ENCODE measurements at regions not wholly inside any gene's neighbourhood (a gene's known extent, or its start where the extent isn't known, plus 50 kb on each side); places are given as distances from the start of the nearest gene placed in this dataset.
A peak's percentile ranks its signal among the peaks of the same experiment; 100 is the strongest.

DNA sequence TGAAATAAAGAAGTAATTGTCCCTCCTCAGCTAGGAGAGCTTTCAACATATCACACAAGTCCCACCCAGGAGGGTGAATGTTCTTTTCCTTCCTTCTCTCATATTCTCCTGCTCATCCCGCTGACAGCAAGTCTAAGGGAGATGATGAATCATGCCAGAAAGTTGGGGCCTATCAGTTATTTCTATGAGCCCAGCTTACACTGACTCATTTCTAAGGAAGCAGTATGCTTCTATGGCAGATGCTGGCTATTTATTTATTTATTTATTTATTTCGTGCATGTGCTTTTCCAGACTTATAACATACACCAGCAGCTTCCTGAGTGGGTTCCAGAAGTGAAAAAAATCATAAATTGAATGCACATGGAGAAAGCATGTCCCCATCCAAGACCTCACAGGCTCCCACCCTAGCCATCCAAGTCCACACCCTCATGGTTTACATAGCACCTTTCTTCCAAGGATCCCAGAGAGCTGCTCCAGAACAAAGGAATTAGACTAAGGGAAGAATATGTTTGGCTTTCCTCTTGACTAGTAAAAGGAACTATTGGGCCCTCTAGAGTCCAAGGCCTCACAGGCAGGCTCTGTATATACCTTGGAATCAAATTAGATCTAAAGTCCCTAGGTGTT, 1074.2 kb upstream of the ZEB2 start:
- Histone ChIP-seq H3K36me3 (ENCODE audit: insufficient read depth, low read length, poor library complexity, severe bottlenecking) (no peaks in the 10 kb centered on the region), H3K4me3 (ENCODE audit: low read depth, low read length, poor library complexity, severe bottlenecking) (no peak overlapping the region), H3K9me3 (ENCODE audit: low read depth, low read length, poor library complexity, severe bottlenecking) (no peaks in the 10 kb centered on the region), H3K27me3 (replicated peaks; ENCODE audit: insufficient read depth, low read depth, low read length, poor library complexity) (no peaks in the 10 kb centered on the region), H3K27ac (ENCODE audit: low read depth, low read length, poor library complexity, severe bottlenecking) (peak overlapping the region; percentile 1), H3K4me1 (ENCODE audit: insufficient read depth, low read length, poor library complexity, severe bottlenecking) (peaks cover 46% of the 10 kb centered on the region)
- ChIA-PET CTCF (no interaction called here), POLR2A (ENCODE audit: low non-redundant PET) (no interaction called here)
- BruUV-seq (replicated peaks): no TSS peak
- DNase-seq (ENCODE audit: low spot score): peak; percentile 66
- intact Hi-C loops (cut with micrococcal nuclease; ENCODE audit: unreplicated experiment): no loop called here
- TF ChIP-seq, protein P1, sequence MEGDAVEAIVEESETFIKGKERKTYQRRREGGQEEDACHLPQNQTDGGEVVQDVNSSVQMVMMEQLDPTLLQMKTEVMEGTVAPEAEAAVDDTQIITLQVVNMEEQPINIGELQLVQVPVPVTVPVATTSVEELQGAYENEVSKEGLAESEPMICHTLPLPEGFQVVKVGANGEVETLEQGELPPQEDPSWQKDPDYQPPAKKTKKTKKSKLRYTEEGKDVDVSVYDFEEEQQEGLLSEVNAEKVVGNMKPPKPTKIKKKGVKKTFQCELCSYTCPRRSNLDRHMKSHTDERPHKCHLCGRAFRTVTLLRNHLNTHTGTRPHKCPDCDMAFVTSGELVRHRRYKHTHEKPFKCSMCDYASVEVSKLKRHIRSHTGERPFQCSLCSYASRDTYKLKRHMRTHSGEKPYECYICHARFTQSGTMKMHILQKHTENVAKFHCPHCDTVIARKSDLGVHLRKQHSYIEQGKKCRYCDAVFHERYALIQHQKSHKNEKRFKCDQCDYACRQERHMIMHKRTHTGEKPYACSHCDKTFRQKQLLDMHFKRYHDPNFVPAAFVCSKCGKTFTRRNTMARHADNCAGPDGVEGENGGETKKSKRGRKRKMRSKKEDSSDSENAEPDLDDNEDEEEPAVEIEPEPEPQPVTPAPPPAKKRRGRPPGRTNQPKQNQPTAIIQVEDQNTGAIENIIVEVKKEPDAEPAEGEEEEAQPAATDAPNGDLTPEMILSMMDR (conservative IDR thresholded peaks at IDR 0.05; ENCODE audit: low read depth, low read length): peak; percentile 36
- no peak for TF ChIP-seq EZH2 (IDR thresholded peaks at IDR 0.05; ENCODE audit: borderline replicate concordance, low read depth, low read length, poor library complexity, severe bottlenecking)

DNA sequence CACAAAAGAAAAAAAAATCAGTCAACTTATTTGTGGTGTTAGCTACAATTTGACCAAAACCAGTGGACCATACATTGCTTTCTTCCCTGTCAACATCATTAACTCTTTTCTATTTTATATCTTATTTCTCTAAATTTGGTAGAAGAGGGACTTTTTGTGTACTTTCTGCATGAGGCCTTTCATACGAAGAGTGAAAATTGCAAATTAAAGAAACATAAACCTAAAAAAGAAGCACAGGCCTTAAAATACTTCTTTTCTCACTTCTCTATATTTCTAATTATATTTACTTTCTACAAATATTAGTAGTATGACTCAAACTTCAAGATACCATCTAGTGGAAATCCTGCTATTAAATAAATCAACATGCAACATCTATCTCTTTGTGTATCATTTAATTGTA, 1073.4 kb upstream of the ZEB2 start:
- CTCF ChIA-PET: no interaction called here
- Histone ChIP-seq H3K27me3 (replicated peaks; ENCODE audit: insufficient read depth, low read depth, low read length, poor library complexity) (no peaks in the 10 kb centered on the region), H3K4me3 (ENCODE audit: low read depth, low read length, poor library complexity, severe bottlenecking) (no peak overlapping the region), H3K27ac (ENCODE audit: low read depth, low read length, poor library complexity, severe bottlenecking) (no peak overlapping the region), H3K4me1 (ENCODE audit: insufficient read depth, low read length, poor library complexity, severe bottlenecking) (peaks cover 43% of the 10 kb centered on the region), H3K9me3 (ENCODE audit: low read depth, low read length, poor library complexity, severe bottlenecking) (no peaks in the 10 kb centered on the region), H3K36me3 (ENCODE audit: insufficient read depth, low read length, poor library complexity, severe bottlenecking) (no peaks in the 10 kb centered on the region)
- TF ChIP-seq, protein P1 (conservative IDR thresholded peaks at IDR 0.05; ENCODE audit: low read depth, low read length): no peak
- POLR2A ChIA-PET (ENCODE audit: low non-redundant PET): no interaction called here
- intact Hi-C loops (cut with micrococcal nuclease; ENCODE audit: unreplicated experiment): no loop called here
- DNase-seq (ENCODE audit: low spot score): no peak
- no TSS peak for BruUV-seq (replicated peaks)

DNA sequence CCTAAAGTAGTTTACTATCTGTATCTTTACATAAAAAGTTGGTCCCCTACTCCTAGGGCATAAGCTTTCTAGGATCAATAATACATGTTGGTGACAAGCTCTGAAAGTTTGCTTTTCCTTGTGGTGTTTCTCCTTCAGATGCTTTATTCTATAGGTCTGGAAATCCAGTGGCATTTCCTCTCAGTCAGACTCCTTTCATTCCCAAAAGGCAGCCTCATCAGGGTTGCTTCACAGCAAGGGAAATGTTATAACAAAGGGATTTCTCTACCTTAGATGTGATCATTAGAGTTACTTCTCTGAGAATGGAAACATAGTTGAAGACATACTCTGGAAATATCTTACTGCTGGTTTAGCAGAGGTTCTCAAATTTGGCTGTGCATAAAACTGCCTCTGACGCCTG, 1072.4 kb upstream of the ZEB2 start:
- intact Hi-C loops (cut with micrococcal nuclease; ENCODE audit: unreplicated experiment): no loop called here
- no peaks in the 10 kb centered on the region for H3K9me3 ChIP-seq (ENCODE audit: low read depth, low read length, poor library complexity, severe bottlenecking)
- H3K27ac ChIP-seq (ENCODE audit: low read depth, low read length, poor library complexity, severe bottlenecking): no peak overlapping the region
- DNase-seq (ENCODE audit: low spot score): no peak
- H3K4me3 ChIP-seq (ENCODE audit: low read depth, low read length, poor library complexity, severe bottlenecking): no peak overlapping the region
- CTCF ChIA-PET: no interaction called here
- no peaks in the 10 kb centered on the region for H3K27me3 ChIP-seq (replicated peaks; ENCODE audit: insufficient read depth, low read depth, low read length, poor library complexity)
- no TSS peak for BruUV-seq (replicated peaks)
- POLR2A ChIA-PET (ENCODE audit: low non-redundant PET): no interaction called here
- H3K36me3 ChIP-seq (ENCODE audit: insufficient read depth, low read length, poor library complexity, severe bottlenecking): no peaks in the 10 kb centered on the region
- no peak for TF ChIP-seq EZH2 (IDR thresholded peaks at IDR 0.05; ENCODE audit: borderline replicate concordance, low read depth, low read length, poor library complexity, severe bottlenecking)
- TF ChIP-seq, protein P1 (conservative IDR thresholded peaks at IDR 0.05; ENCODE audit: low read depth, low read length): no peak
- H3K4me1 ChIP-seq (ENCODE audit: insufficient read depth, low read length, poor library complexity, severe bottlenecking): peaks cover 36% of the 10 kb centered on the region
